ENCODE measurements at regions not wholly inside any gene's neighbourhood (a gene's known extent, or its start where the extent isn't known, plus 50 kb on each side); places are given as distances from the start of the nearest gene placed in this dataset.

GRCh38 chr5:4875942-4876341 is 264.2 kb upstream of the ADAMTS16 start:
- TF ChIP-seq EZH2phosphoT487 (IDR thresholded peaks at IDR 0.05; ENCODE audit: unreplicated experiment) (no peak), CTCF (conservative IDR thresholded peaks at IDR 0.05; ENCODE audit: low read depth in 2 of 2) (no peak), POLR2AphosphoS5 (IDR thresholded peaks at IDR 0.05; ENCODE audit: low read depth) (no peak), EZH2 (IDR thresholded peaks at IDR 0.05; ENCODE audit: low read depth, unreplicated experiment) (no peak), CREB1 (CRISPR knock-in tag; IDR thresholded peaks at IDR 0.05; ENCODE audit: low read depth) (no peak), NANOG (IDR thresholded peaks at IDR 0.05; ENCODE audit: borderline replicate concordance) (no peak)
- TF ChIP-seq, protein P1, sequence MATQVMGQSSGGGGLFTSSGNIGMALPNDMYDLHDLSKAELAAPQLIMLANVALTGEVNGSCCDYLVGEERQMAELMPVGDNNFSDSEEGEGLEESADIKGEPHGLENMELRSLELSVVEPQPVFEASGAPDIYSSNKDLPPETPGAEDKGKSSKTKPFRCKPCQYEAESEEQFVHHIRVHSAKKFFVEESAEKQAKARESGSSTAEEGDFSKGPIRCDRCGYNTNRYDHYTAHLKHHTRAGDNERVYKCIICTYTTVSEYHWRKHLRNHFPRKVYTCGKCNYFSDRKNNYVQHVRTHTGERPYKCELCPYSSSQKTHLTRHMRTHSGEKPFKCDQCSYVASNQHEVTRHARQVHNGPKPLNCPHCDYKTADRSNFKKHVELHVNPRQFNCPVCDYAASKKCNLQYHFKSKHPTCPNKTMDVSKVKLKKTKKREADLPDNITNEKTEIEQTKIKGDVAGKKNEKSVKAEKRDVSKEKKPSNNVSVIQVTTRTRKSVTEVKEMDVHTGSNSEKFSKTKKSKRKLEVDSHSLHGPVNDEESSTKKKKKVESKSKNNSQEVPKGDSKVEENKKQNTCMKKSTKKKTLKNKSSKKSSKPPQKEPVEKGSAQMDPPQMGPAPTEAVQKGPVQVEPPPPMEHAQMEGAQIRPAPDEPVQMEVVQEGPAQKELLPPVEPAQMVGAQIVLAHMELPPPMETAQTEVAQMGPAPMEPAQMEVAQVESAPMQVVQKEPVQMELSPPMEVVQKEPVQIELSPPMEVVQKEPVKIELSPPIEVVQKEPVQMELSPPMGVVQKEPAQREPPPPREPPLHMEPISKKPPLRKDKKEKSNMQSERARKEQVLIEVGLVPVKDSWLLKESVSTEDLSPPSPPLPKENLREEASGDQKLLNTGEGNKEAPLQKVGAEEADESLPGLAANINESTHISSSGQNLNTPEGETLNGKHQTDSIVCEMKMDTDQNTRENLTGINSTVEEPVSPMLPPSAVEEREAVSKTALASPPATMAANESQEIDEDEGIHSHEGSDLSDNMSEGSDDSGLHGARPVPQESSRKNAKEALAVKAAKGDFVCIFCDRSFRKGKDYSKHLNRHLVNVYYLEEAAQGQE (IDR thresholded peaks at IDR 0.05; ENCODE audit: unreplicated experiment), result no peak

Measured in GM23338 (cell line).